H9 (cell line): ENCODE measurements at regions not wholly inside any gene's neighbourhood (a gene's known extent, or its start where the extent isn't known, plus 50 kb on each side); places are given as distances from the start of the nearest gene placed in this dataset.

Experiments
- DNase-seq: peaks from one replicate; pipeline ENCODE4 v3.0.0-alpha.2; 2017
- H2AFZ ChIP-seq: one replicate; pipeline ENCODE4 v1.6.1; 2013; ENCODE audit warnings: mild to moderate bottlenecking, low read length, control low read depth, moderate library complexity
- H2AK5ac ChIP-seq: 2 replicates; pipeline ENCODE4 v1.6.1; 2013; ENCODE audit warnings: low read length, control low read depth, mixed read lengths; ENCODE audit not compliant: insufficient read length
- H2BK120ac ChIP-seq: one replicate; pipeline ENCODE4 v1.6.1; 2013; ENCODE audit warnings: low read depth, mild to moderate bottlenecking, low read length, control low read depth, inconsistent platforms; ENCODE audit not compliant: poor library complexity, severe bottlenecking
- H2BK12ac ChIP-seq: 2 replicates; pipeline ENCODE4 v1.6.1; 2013; ENCODE audit warnings: low read length, control low read depth, mixed read lengths, low read depth; ENCODE audit not compliant: insufficient read length
- H2BK15ac ChIP-seq: 2 replicates; pipeline ENCODE4 v1.6.1; 2013; ENCODE audit warnings: low read depth, low read length, control low read depth
- H2BK20ac ChIP-seq: one replicate; pipeline ENCODE4 v1.6.1; 2013; ENCODE audit warnings: low read depth, mild to moderate bottlenecking, low read length, control low read depth, inconsistent platforms; ENCODE audit not compliant: poor library complexity, severe bottlenecking
- H2BK5ac ChIP-seq: 2 replicates; pipeline ENCODE4 v1.6.1; 2013; ENCODE audit warnings: low read length, control low read depth, mixed read lengths; ENCODE audit not compliant: insufficient read length
- H3K14ac ChIP-seq: 2 replicates; pipeline ENCODE4 v1.6.1; 2013; ENCODE audit warnings: low read length, control low read depth; ENCODE audit not compliant: insufficient read depth
- H3K18ac ChIP-seq: 2 replicates; pipeline ENCODE4 v1.6.1; 2013; ENCODE audit warnings: low read depth, mild to moderate bottlenecking, mixed read lengths, low read length, control low read depth; ENCODE audit not compliant: insufficient read length
- H3K23ac ChIP-seq: 2 replicates; pipeline ENCODE4 v1.6.1; 2013; ENCODE audit warnings: low read length, control low read depth, mixed read lengths, low read depth; ENCODE audit not compliant: insufficient read length
- H3K23me2 ChIP-seq: 2 replicates; pipeline ENCODE4 v1.6.1; 2013; ENCODE audit warnings: low read depth, mild to moderate bottlenecking, mixed read lengths, low read length, control low read depth; ENCODE audit not compliant: insufficient read length, poor library complexity, severe bottlenecking
- H3K27ac ChIP-seq: 2 replicates; pipeline ENCODE4 v1.5.1; 2013; ENCODE audit warnings: low read length, control low read depth, mixed read lengths, low read depth; ENCODE audit not compliant: insufficient read length
- H3K27me3 ChIP-seq: 2 replicates; pipeline ENCODE4 v1.6.1; 2013; ENCODE audit warnings: low read length, control low read depth, inconsistent platforms; ENCODE audit not compliant: insufficient read depth
- H3K4ac ChIP-seq: 2 replicates; pipeline ENCODE4 v1.6.1; 2013; ENCODE audit warnings: low read depth, mild to moderate bottlenecking, control low read depth, inconsistent platforms, low read length, moderate library complexity
- H3K4me1 ChIP-seq: 2 replicates; pipeline ENCODE4 v1.6.1; 2013; ENCODE audit warnings: low read length, control low read depth, inconsistent platforms; ENCODE audit not compliant: insufficient read depth
- H3K4me2 ChIP-seq: 2 replicates; pipeline ENCODE4 v1.6.1; 2013; ENCODE audit warnings: low read length, control low read depth, mixed read lengths; ENCODE audit not compliant: insufficient read length, insufficient read depth
- H3K56ac ChIP-seq: 2 replicates; pipeline ENCODE4 v1.6.1; 2013; ENCODE audit warnings: low read depth, mild to moderate bottlenecking, mixed read lengths, low read length, control low read depth; ENCODE audit not compliant: insufficient read length
- H3K79me1 ChIP-seq: 2 replicates; pipeline ENCODE4 v1.6.1; 2013; ENCODE audit warnings: low read depth, mild to moderate bottlenecking, moderate library complexity, low read length, control low read depth, inconsistent platforms; ENCODE audit not compliant: insufficient read depth, poor library complexity, severe bottlenecking
- H3K79me2 ChIP-seq: 2 replicates; pipeline ENCODE4 v1.6.1; 2013; ENCODE audit warnings: low read length, control low read depth, inconsistent platforms; ENCODE audit not compliant: insufficient read depth
- H3K9ac ChIP-seq: 2 replicates; pipeline ENCODE4 v1.6.1; 2013; ENCODE audit warnings: low read length, control low read depth, mixed read lengths; ENCODE audit not compliant: insufficient read length; ENCODE audit errors: extremely low read depth
- H3K9me3 ChIP-seq: one replicate; pipeline ENCODE4 v1.6.1; 2013; ENCODE audit warnings: low read depth, low read length, inconsistent platforms; ENCODE audit not compliant: control insufficient read depth
- H3T11ph ChIP-seq: one replicate; pipeline ENCODE4 v1.6.1; 2013; ENCODE audit warnings: mild to moderate bottlenecking, low read length, control low read depth, inconsistent platforms
- H4K20me1 ChIP-seq: one replicate; pipeline ENCODE4 v1.6.1; 2013; ENCODE audit not compliant: control insufficient read depth, insufficient read length, insufficient read depth
- H4K5ac ChIP-seq: 2 replicates; pipeline ENCODE4 v1.6.1; 2013; ENCODE audit warnings: low read depth, mild to moderate bottlenecking, mixed read lengths, low read length, control low read depth; ENCODE audit not compliant: insufficient read length
- H4K8ac ChIP-seq: replicated peaks from 2 replicates; pipeline ENCODE4 v1.6.1; 2013; ENCODE audit warnings: low read length, control low read depth, mixed read lengths, low read depth; ENCODE audit not compliant: insufficient read length
- H4K91ac ChIP-seq: 2 replicates; pipeline ENCODE4 v1.6.1; 2013; ENCODE audit warnings: low read depth, mild to moderate bottlenecking, moderate library complexity, mixed read lengths, low read length, control low read depth; ENCODE audit not compliant: insufficient read length
- H3K27ac Mint-ChIP-seq, 3 experiments: 2 replicates in 2 of 3; 3 replicates in 1 of 3; pipeline ENCODE4 v1.8.0; 2020 to 2021; ENCODE audit warnings: mixed read lengths in 3 of 3, mild to moderate bottlenecking in 1 of 3, moderate library complexity in 1 of 3
- H3K27me3 Mint-ChIP-seq: 2 replicates; pipeline ENCODE4 v1.8.0; 2021; ENCODE audit warnings: low read depth, mild to moderate bottlenecking, moderate library complexity, mixed read lengths
- H3K36me3 Mint-ChIP-seq, 3 experiments: 2 replicates in 2 of 3; 3 replicates in 1 of 3; pipeline ENCODE4 v1.8.0; 2020 to 2021; ENCODE audit warnings: low read depth in 3 of 3, mixed read lengths in 3 of 3; ENCODE audit not compliant: insufficient read depth in 1 of 3
- H3K4me1 Mint-ChIP-seq, 2 experiments: 2 replicates each; pipeline ENCODE4 v1.8.0; 2020; ENCODE audit warnings: mixed read lengths in 2 of 2
- H3K4me3 Mint-ChIP-seq, 2 experiments: 2 replicates in 1 of 2; 3 replicates in 1 of 2; pipeline ENCODE4 v1.8.0; 2020 to 2021; ENCODE audit warnings: mild to moderate bottlenecking in 2 of 2, mixed read lengths in 2 of 2, moderate library complexity in 1 of 2
- H3K9me3 Mint-ChIP-seq, 2 experiments: 2 replicates in 1 of 2; 3 replicates in 1 of 2; pipeline ENCODE4 v1.8.0; 2020; ENCODE audit warnings: mild to moderate bottlenecking in 2 of 2, mixed read lengths in 2 of 2, moderate library complexity in 1 of 2
- CTCF ChIP-seq: fragments of 200-600 bp; sonication (generic); conservative IDR thresholded peaks from 3 replicates; pipeline ENCODE4 v1.8.0; 2021; ENCODE audit warnings: antibody characterized with exemption, mild to moderate bottlenecking
- WGBS: extraction: QIAGEN DNeasy Blood & Tissue Kit; methylation state at CpG from one replicate; pipeline ENCODE4 v1.1.7; 2013; ENCODE audit warnings: missing lambda C conversion rate, low lambda C conversion rate, mixed read lengths; ENCODE audit not compliant: insufficient read length; ENCODE audit errors: extremely low coverage; 5-methylcytosine and 5-hydroxymethylcytosine counted together

- H3K27ac ChIP-seq: no peak overlapping the region
- no peak for TF ChIP-seq CTCF
- H3K9ac ChIP-seq: no peak overlapping the region
- Mint-ChIP-seq H3K27me3 (no peaks in the 10 kb centered on the region), H3K4me3 (no peak overlapping the region), H3K9me3 (no peaks in the 10 kb centered on the region), H3K4me1 (peaks cover 7 to 8% of the 10 kb centered on the region in 2 experiments), H3K27ac (no peak overlapping the region), H3K36me3 (no peaks in the 10 kb centered on the region)
- H4K20me1 ChIP-seq: no peaks in the 10 kb centered on the region
- H2BK120ac ChIP-seq: no peak overlapping the region
- H3K4me2 ChIP-seq: no peak overlapping the region
- no peak overlapping the region for H3K56ac ChIP-seq
- WGBS: no CpG with 5 or more reads among the region's 4 CpGs
- H2BK20ac ChIP-seq: no peak overlapping the region
- H2AFZ ChIP-seq: no peak overlapping the region
- no peak overlapping the region for H3K4ac ChIP-seq
- H2BK15ac ChIP-seq: no peak overlapping the region
- H4K91ac ChIP-seq: no peak overlapping the region
- H2BK12ac ChIP-seq: no peak overlapping the region
- H3K27me3 ChIP-seq: no peaks in the 10 kb centered on the region
- H3K23me2 ChIP-seq: no peaks in the 10 kb centered on the region
- H4K5ac ChIP-seq: no peak overlapping the region
- no peak overlapping the region for H3K23ac ChIP-seq
- no peak overlapping the region for H3K18ac ChIP-seq
- no peaks in the 10 kb centered on the region for H3K4me1 ChIP-seq
- no peak overlapping the region for H2AK5ac ChIP-seq
- no peak for DNase-seq
- H3K9me3 ChIP-seq: no peaks in the 10 kb centered on the region
- no peaks in the 10 kb centered on the region for H3K79me2 ChIP-seq
- H3T11ph ChIP-seq: no peak overlapping the region
- H4K8ac ChIP-seq: no peak overlapping the region
- H2BK5ac ChIP-seq: no peak overlapping the region
- no peaks in the 10 kb centered on the region for H3K79me1 ChIP-seq
- H3K14ac ChIP-seq: no peak overlapping the region
Observed at GRCh38 chr5:164360589-164360988, 855.2 kb downstream of the MAT2B start.
